HL-60 (cell line): ENCODE measurements at regions not wholly inside any gene's neighbourhood (a gene's known extent, or its start where the extent isn't known, plus 50 kb on each side); places are given as distances from the start of the nearest gene placed in this dataset.

Experiments
- DNase-seq, 2 experiments: peaks; one replicate each; pipeline ENCODE4 v3.0.0-alpha.2; 2010 to 2020; ENCODE audit warnings: low read depth in 1 of 2, low spot score in 1 of 2
- H3K27ac ChIP-seq: fragments of 250-450 bp; sonication (Bioruptor Pico); replicated peaks from 2 replicates; pipeline ENCODE4 v1.5.1; 2020; ENCODE audit warnings: mild to moderate bottlenecking, moderate library complexity
- H3K27me3 ChIP-seq: fragments of 250-450 bp; sonication (Bioruptor Pico); 2 replicates; pipeline ENCODE4 v1.5.1; 2021; ENCODE audit warnings: mild to moderate bottlenecking, moderate library complexity; ENCODE audit not compliant: insufficient read depth, poor library complexity, severe bottlenecking
- H3K4me3 ChIP-seq: replicated peaks from 2 replicates; pipeline ENCODE4 v1.5.1; 2011; ENCODE audit warnings: mild to moderate bottlenecking, control low read depth, low read length; ENCODE audit not compliant: insufficient read depth
- GABPA ChIP-seq: IDR thresholded peaks from 2 replicates; pipeline ENCODE4 v1.6.1; 2012; ENCODE audit warnings: low read depth
- POLR2AphosphoS5 ChIP-seq: IDR thresholded peaks from 2 replicates; pipeline ENCODE4 v1.6.1; 2012; ENCODE audit warnings: low read depth
- REST ChIP-seq: IDR thresholded peaks from 2 replicates; pipeline ENCODE4 v1.6.1; 2012; ENCODE audit warnings: low read depth; ENCODE audit not compliant: insufficient replicate concordance
- SPI1 ChIP-seq: IDR thresholded peaks from 2 replicates; pipeline ENCODE4 v1.6.1; 2012; ENCODE audit warnings: low read depth, mild to moderate bottlenecking, borderline replicate concordance
- TF ChIP-seq, protein P1 (sequence below): IDR thresholded peaks from one replicate; pipeline ENCODE4 v1.5.1; 2011; ENCODE audit warnings: low read length, control low read depth, inconsistent platforms; ENCODE audit not compliant: insufficient read depth

DNA sequence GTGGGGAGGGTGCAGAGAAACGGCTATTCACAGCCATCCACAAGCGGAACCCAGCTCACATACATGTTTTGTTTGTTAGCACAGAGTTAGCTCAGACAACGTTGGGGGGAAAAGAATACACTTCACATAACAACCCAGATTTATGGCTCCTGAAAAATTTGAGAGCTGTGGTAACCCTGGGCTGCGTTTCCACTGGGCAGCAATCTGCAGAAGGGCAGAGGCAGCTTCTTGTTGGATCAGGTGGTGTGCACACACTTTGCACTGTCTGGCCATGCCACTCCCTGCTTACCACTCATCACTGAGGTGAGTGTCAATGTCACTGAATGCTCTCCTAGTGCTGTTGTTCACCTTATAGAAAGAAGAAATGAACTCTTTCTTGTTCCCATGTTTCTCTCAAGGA, 299.8 kb upstream of the SOX14 start:
- TF ChIP-seq REST (no peak), GABPA (no peak), SPI1 (no peak), POLR2AphosphoS5 (no peak)
- TF ChIP-seq, protein P1, sequence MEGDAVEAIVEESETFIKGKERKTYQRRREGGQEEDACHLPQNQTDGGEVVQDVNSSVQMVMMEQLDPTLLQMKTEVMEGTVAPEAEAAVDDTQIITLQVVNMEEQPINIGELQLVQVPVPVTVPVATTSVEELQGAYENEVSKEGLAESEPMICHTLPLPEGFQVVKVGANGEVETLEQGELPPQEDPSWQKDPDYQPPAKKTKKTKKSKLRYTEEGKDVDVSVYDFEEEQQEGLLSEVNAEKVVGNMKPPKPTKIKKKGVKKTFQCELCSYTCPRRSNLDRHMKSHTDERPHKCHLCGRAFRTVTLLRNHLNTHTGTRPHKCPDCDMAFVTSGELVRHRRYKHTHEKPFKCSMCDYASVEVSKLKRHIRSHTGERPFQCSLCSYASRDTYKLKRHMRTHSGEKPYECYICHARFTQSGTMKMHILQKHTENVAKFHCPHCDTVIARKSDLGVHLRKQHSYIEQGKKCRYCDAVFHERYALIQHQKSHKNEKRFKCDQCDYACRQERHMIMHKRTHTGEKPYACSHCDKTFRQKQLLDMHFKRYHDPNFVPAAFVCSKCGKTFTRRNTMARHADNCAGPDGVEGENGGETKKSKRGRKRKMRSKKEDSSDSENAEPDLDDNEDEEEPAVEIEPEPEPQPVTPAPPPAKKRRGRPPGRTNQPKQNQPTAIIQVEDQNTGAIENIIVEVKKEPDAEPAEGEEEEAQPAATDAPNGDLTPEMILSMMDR = no peak
- Histone ChIP-seq H3K27ac (no peak overlapping the region), H3K27me3 (peaks cover 2% of the 10 kb centered on the region), H3K4me3 (no peak overlapping the region)
- DNase-seq = no peak

DNA sequence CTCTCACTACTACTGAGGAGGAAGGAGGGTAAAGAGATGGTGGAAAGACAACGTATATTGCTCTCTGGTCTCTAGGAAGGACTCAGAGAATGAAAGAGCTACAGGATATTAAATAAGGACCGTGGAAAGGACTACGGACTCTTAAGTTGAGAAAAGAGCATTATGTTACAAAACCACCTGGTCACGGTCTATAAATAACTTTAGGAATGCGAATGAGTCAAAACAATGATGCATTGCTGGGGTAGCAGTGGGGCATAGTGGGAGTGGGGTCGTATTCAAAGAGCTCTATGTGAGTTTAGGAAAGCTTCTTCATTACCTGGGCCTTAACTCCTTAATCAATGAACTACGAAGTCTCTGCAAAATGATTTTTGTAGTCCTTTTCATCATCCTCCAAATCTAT, 295.7 kb upstream of the SOX14 start:
- no peak for DNase-seq
- H3K27ac ChIP-seq = no peak overlapping the region
- H3K4me3 ChIP-seq = no peak overlapping the region
- peaks cover 4% of the 10 kb centered on the region for H3K27me3 ChIP-seq
- TF ChIP-seq, protein P1 = no peak
- no peak for TF ChIP-seq POLR2AphosphoS5
- TF ChIP-seq REST = no peak
- TF ChIP-seq SPI1 = no peak
- no peak for TF ChIP-seq GABPA

- Histone ChIP-seq H3K4me3 (no peak overlapping the region), H3K27ac (no peak overlapping the region), H3K27me3 (peaks cover 4% of the 10 kb centered on the region)
- no peak for DNase-seq
- TF ChIP-seq SPI1 (no peak), POLR2AphosphoS5 (no peak), REST (no peak), GABPA (no peak)
- TF ChIP-seq, protein P1 = no peak
Observed at GRCh38 chr3:137469263-137469662, 294.9 kb upstream of the SOX14 start.
